C4-2B (cell line): ENCODE measurements at regions not wholly inside any gene's neighbourhood (a gene's known extent, or its start where the extent isn't known, plus 50 kb on each side); places are given as distances from the start of the nearest gene placed in this dataset.

Experiments used
- CTCF ChIP-seq: fragments of 450-650 bp; conservative IDR thresholded peaks from 2 replicates; pipeline ENCODE4 v1.5.1; 2017; ENCODE audit warnings: mild to moderate bottlenecking
- ZFX ChIP-seq: fragments of 450-650 bp; IDR thresholded peaks from 2 replicates; pipeline ENCODE4 v1.6.1; 2017

- TF ChIP-seq CTCF (no peak), ZFX (no peak)
Observed at GRCh38 chr20:6513599-6513998, 253.9 kb upstream of the BMP2 start.
